ENCODE measurements at regions not wholly inside any gene's neighbourhood (a gene's known extent, or its start where the extent isn't known, plus 50 kb on each side); places are given as distances from the start of the nearest gene placed in this dataset.
A peak's percentile ranks its signal among the peaks of the same experiment; 100 is the strongest.

- no peaks in the 10 kb centered on the region for H3K9me2 ChIP-seq (replicated peaks; ENCODE audit: insufficient read depth, low read length)
- peak overlapping the region; percentile 23; the same call in 1 of the 2 replicates for H3K27ac ChIP-seq (ENCODE audit: low read length)
- H3K4me1 ChIP-seq (ENCODE audit: low read length): peaks cover 36% of the 10 kb centered on the region
- no peaks in the 10 kb centered on the region for H3K27me3 ChIP-seq (replicated peaks; ENCODE audit: insufficient read depth, low read length)
- H3K9me3 ChIP-seq (replicated peaks; ENCODE audit: insufficient read depth, low read length): no peaks in the 10 kb centered on the region
- no peaks in the 10 kb centered on the region for H3K79me2 ChIP-seq (ENCODE audit: low read length)
- no peak overlapping the region for H3K4me3 ChIP-seq (ENCODE audit: low read length)
- H2AFZ ChIP-seq (ENCODE audit: low read length): no peak overlapping the region
- H3K36me3 ChIP-seq (replicated peaks; ENCODE audit: insufficient read depth, low read length): no peaks in the 10 kb centered on the region
- DNase-seq: peak; percentile 30
- H3K9ac ChIP-seq (ENCODE audit: low read length): no peak overlapping the region
- H4K20me1 ChIP-seq (ENCODE audit: insufficient read depth, low read length): no peaks in the 10 kb centered on the region
- H3K4me2 ChIP-seq (ENCODE audit: low read depth, low read length): no peak overlapping the region
- H3F3A ChIP-seq (ENCODE audit: insufficient read depth, low read length): peaks cover 20% of the 10 kb centered on the region
- TF ChIP-seq EZH2phosphoT487 (IDR thresholded peaks at IDR 0.05; ENCODE audit: low read length) (no peak), EZH2 (optimal IDR thresholded peaks at IDR 0.05; ENCODE audit: low read depth, low read length) (no peak)
- TF ChIP-seq, protein P1, sequence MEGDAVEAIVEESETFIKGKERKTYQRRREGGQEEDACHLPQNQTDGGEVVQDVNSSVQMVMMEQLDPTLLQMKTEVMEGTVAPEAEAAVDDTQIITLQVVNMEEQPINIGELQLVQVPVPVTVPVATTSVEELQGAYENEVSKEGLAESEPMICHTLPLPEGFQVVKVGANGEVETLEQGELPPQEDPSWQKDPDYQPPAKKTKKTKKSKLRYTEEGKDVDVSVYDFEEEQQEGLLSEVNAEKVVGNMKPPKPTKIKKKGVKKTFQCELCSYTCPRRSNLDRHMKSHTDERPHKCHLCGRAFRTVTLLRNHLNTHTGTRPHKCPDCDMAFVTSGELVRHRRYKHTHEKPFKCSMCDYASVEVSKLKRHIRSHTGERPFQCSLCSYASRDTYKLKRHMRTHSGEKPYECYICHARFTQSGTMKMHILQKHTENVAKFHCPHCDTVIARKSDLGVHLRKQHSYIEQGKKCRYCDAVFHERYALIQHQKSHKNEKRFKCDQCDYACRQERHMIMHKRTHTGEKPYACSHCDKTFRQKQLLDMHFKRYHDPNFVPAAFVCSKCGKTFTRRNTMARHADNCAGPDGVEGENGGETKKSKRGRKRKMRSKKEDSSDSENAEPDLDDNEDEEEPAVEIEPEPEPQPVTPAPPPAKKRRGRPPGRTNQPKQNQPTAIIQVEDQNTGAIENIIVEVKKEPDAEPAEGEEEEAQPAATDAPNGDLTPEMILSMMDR (IDR thresholded peaks at IDR 0.05; ENCODE audit: low read length): no peak
These were observed 495.1 kb upstream of the ARID1B start for GRCh38 chr6:156282087-156282486.

- Histone ChIP-seq H4K20me1 (ENCODE audit: insufficient read depth, low read length) (no peaks in the 10 kb centered on the region), H2AFZ (ENCODE audit: low read length) (no peak overlapping the region), H3K36me3 (replicated peaks; ENCODE audit: insufficient read depth, low read length) (no peaks in the 10 kb centered on the region), H3K4me3 (ENCODE audit: low read length) (no peak overlapping the region), H3K27ac (ENCODE audit: low read length) (peak overlapping the region; percentile 100; the same call in 1 of the 2 replicates), H3K27me3 (replicated peaks; ENCODE audit: insufficient read depth, low read length) (no peaks in the 10 kb centered on the region), H3K9me3 (replicated peaks; ENCODE audit: insufficient read depth, low read length) (no peaks in the 10 kb centered on the region), H3F3A (ENCODE audit: insufficient read depth, low read length) (peaks cover 20% of the 10 kb centered on the region), H3K9ac (ENCODE audit: low read length) (no peak overlapping the region), H3K79me2 (ENCODE audit: low read length) (no peaks in the 10 kb centered on the region), H3K9me2 (replicated peaks; ENCODE audit: insufficient read depth, low read length) (no peaks in the 10 kb centered on the region), H3K4me1 (ENCODE audit: low read length) (peaks cover 36% of the 10 kb centered on the region), H3K4me2 (ENCODE audit: low read depth, low read length) (no peak overlapping the region)
- TF ChIP-seq, protein P1 (IDR thresholded peaks at IDR 0.05; ENCODE audit: low read length): no peak
- no peak for TF ChIP-seq EZH2 (optimal IDR thresholded peaks at IDR 0.05; ENCODE audit: low read depth, low read length)
- no peak for TF ChIP-seq EZH2phosphoT487 (IDR thresholded peaks at IDR 0.05; ENCODE audit: low read length)
- DNase-seq: no peak
These were observed 495.9 kb upstream of the ARID1B start for GRCh38 chr6:156281266-156281665.

- H3K4me3 ChIP-seq (ENCODE audit: low read length): peak overlapping the region; percentile 34; the same call in 1 of the 2 replicates
- H3K27me3 ChIP-seq (replicated peaks; ENCODE audit: insufficient read depth, low read length): no peaks in the 10 kb centered on the region
- peaks cover 20% of the 10 kb centered on the region for H3F3A ChIP-seq (ENCODE audit: insufficient read depth, low read length)
- H3K9me3 ChIP-seq (replicated peaks; ENCODE audit: insufficient read depth, low read length): no peaks in the 10 kb centered on the region
- TF ChIP-seq EZH2 (optimal IDR thresholded peaks at IDR 0.05; ENCODE audit: low read depth, low read length) (no peak), EZH2phosphoT487 (IDR thresholded peaks at IDR 0.05; ENCODE audit: low read length) (no peak)
- TF ChIP-seq, protein P1 (IDR thresholded peaks at IDR 0.05; ENCODE audit: low read length): no peak
- H3K36me3 ChIP-seq (replicated peaks; ENCODE audit: insufficient read depth, low read length): no peaks in the 10 kb centered on the region
- no peak overlapping the region; the same call in 1 of the 2 replicates for H2AFZ ChIP-seq (ENCODE audit: low read length)
- H3K9ac ChIP-seq (ENCODE audit: low read length): peak overlapping the region; percentile 79
- H3K27ac ChIP-seq (ENCODE audit: low read length): peak overlapping the region; percentile 100
- H3K9me2 ChIP-seq (replicated peaks; ENCODE audit: insufficient read depth, low read length): no peaks in the 10 kb centered on the region
- peaks cover 36% of the 10 kb centered on the region for H3K4me1 ChIP-seq (ENCODE audit: low read length)
- no peaks in the 10 kb centered on the region for H3K79me2 ChIP-seq (ENCODE audit: low read length)
- H3K4me2 ChIP-seq (ENCODE audit: low read depth, low read length): peak overlapping the region; percentile 74
- no peaks in the 10 kb centered on the region for H4K20me1 ChIP-seq (ENCODE audit: insufficient read depth, low read length)
- DNase-seq: peak; percentile 83
These were observed 497.1 kb upstream of the ARID1B start for GRCh38 chr6:156280065-156280464.
